ENCODE measurements at regions not wholly inside any gene's neighbourhood (a gene's known extent, or its start where the extent isn't known, plus 50 kb on each side); places are given as distances from the start of the nearest gene placed in this dataset.

- TF ChIP-seq ZBTB40 (IDR thresholded peaks at IDR 0.05; ENCODE audit: borderline replicate concordance): no peak
- no peak for TF ChIP-seq ASH2L (IDR thresholded peaks at IDR 0.05; ENCODE audit: borderline replicate concordance, low read depth)
- TF ChIP-seq STAT3 (IDR thresholded peaks at IDR 0.05; ENCODE audit: low read depth, low read length): no peak
- no peak for TF ChIP-seq LARP7 (IDR thresholded peaks at IDR 0.05)
- TF ChIP-seq ATF2 (IDR thresholded peaks at IDR 0.05; ENCODE audit: low read length): no peak
- no peak for TF ChIP-seq BCLAF1 (IDR thresholded peaks at IDR 0.05)
- no peak for TF ChIP-seq GATAD2B (conservative IDR thresholded peaks at IDR 0.05; ENCODE audit: low read depth)
- TF ChIP-seq IRF5 (IDR thresholded peaks at IDR 0.05; ENCODE audit: borderline replicate concordance): no peak
- TF ChIP-seq SPI1 (IDR thresholded peaks at IDR 0.05; ENCODE audit: borderline replicate concordance, insufficient read depth, low read depth, low read length): no peak
- no peak for TF ChIP-seq MYC (IDR thresholded peaks at IDR 0.05; ENCODE audit: insufficient read depth, insufficient read length, insufficient replicate concordance, low read length, severe bottlenecking)
- TF ChIP-seq SMC3 (IDR thresholded peaks at IDR 0.05; ENCODE audit: borderline replicate concordance, low read length): no peak
- no peak for TF ChIP-seq CHD1 (IDR thresholded peaks at IDR 0.05; ENCODE audit: low read depth, low read length)
- TF ChIP-seq USF2 (IDR thresholded peaks at IDR 0.05; ENCODE audit: borderline replicate concordance, low read depth, low read length): no peak
- TF ChIP-seq YBX1 (IDR thresholded peaks at IDR 0.05): no peak
- TF ChIP-seq RAD21 (IDR thresholded peaks at IDR 0.05; ENCODE audit: insufficient read depth, low read depth, low read length): no peak
Measured at GRCh38 chr10:37721100-37721499, 136.3 kb downstream of the ZNF248 start (continued).

Data from GM12878 (cell line).